ENCODE measurements at regions not wholly inside any gene's neighbourhood (a gene's known extent, or its start where the extent isn't known, plus 50 kb on each side); places are given as distances from the start of the nearest gene placed in this dataset.
"Not testable (repeated sequence)": the region's sequence is repeated elsewhere in the genome, so short reads cannot be mapped to it uniquely, and the experiment has no call there.

GRCh38 chr10:9260690-9261089 lies 1206.2 kb downstream of the GATA3 start:
- H3K4me3 ChIP-seq (replicated peaks; ENCODE audit: low read depth, low read length), result no peak overlapping the region
- DNase-seq (ENCODE audit: extremely low read depth, low read depth), result no peak
- no peak for TF ChIP-seq CTCF (IDR thresholded peaks at IDR 0.05; ENCODE audit: low read depth, low read length, missing control alignments)

- H3K4me3 ChIP-seq (replicated peaks; ENCODE audit: low read depth, low read length), result no peak overlapping the region
- no peak for TF ChIP-seq CTCF (IDR thresholded peaks at IDR 0.05; ENCODE audit: low read depth, low read length, missing control alignments)
- DNase-seq (ENCODE audit: extremely low read depth, low read depth), result no peak
These were observed 1208.3 kb downstream of the GATA3 start for GRCh38 chr10:9262770-9263169.

- no peak overlapping the region for H3K4me3 ChIP-seq (replicated peaks; ENCODE audit: low read depth, low read length)
- DNase-seq (ENCODE audit: extremely low read depth, low read depth), result no peak
- no peak for TF ChIP-seq CTCF (IDR thresholded peaks at IDR 0.05; ENCODE audit: low read depth, low read length, missing control alignments)
These were observed 1213.7 kb downstream of the GATA3 start for GRCh38 chr10:9268176-9268575.

- not testable (repeated sequence) for H3K4me3 ChIP-seq (replicated peaks; ENCODE audit: low read depth, low read length); DNase-seq (ENCODE audit: extremely low read depth, low read depth)
These were observed 1218.8 kb downstream of the GATA3 start for GRCh38 chr10:9273126-9273833.

- no peak for DNase-seq (ENCODE audit: extremely low read depth, low read depth)
- TF ChIP-seq CTCF (IDR thresholded peaks at IDR 0.05; ENCODE audit: low read depth, low read length, missing control alignments), result no peak
These were observed 1219.8 kb downstream of the GATA3 start for GRCh38 chr10:9274206-9274755.

GRCh38 chr10:9275861-9276260 lies 1221.4 kb downstream of the GATA3 start:
- no peak for DNase-seq (ENCODE audit: extremely low read depth, low read depth)
- H3K4me3 ChIP-seq (replicated peaks; ENCODE audit: low read depth, low read length), result no peak overlapping the region
- TF ChIP-seq CTCF (IDR thresholded peaks at IDR 0.05; ENCODE audit: low read depth, low read length, missing control alignments), result no peak

More at GRCh38 chr10:9274206-9274755, 1219.8 kb downstream of the GATA3 start:
- H3K4me3 ChIP-seq (replicated peaks; ENCODE audit: low read depth, low read length), result no peak overlapping the region

- DNase-seq (ENCODE audit: extremely low read depth, low read depth), result no peak
- no peak for TF ChIP-seq CTCF (IDR thresholded peaks at IDR 0.05; ENCODE audit: low read depth, low read length, missing control alignments)
- H3K4me3 ChIP-seq (replicated peaks; ENCODE audit: low read depth, low read length), result no peak overlapping the region
These were observed 1231.2 kb downstream of the GATA3 start for GRCh38 chr10:9285690-9286089.
